H9 (cell line): ENCODE measurements at regions not wholly inside any gene's neighbourhood (a gene's known extent, or its start where the extent isn't known, plus 50 kb on each side); places are given as distances from the start of the nearest gene placed in this dataset.

Experiments used
- DNase-seq: peaks from one replicate; pipeline ENCODE4 v3.0.0-alpha.2; 2017
- H2AFZ ChIP-seq: one replicate; pipeline ENCODE4 v1.6.1; 2013; ENCODE audit warnings: mild to moderate bottlenecking, low read length, control low read depth, moderate library complexity
- H2AK5ac ChIP-seq: 2 replicates; pipeline ENCODE4 v1.6.1; 2013; ENCODE audit warnings: low read length, control low read depth, mixed read lengths; ENCODE audit not compliant: insufficient read length
- H2BK120ac ChIP-seq: one replicate; pipeline ENCODE4 v1.6.1; 2013; ENCODE audit warnings: low read depth, mild to moderate bottlenecking, low read length, control low read depth, inconsistent platforms; ENCODE audit not compliant: poor library complexity, severe bottlenecking
- H2BK12ac ChIP-seq: 2 replicates; pipeline ENCODE4 v1.6.1; 2013; ENCODE audit warnings: low read length, control low read depth, mixed read lengths, low read depth; ENCODE audit not compliant: insufficient read length
- H2BK15ac ChIP-seq: 2 replicates; pipeline ENCODE4 v1.6.1; 2013; ENCODE audit warnings: low read depth, low read length, control low read depth
- H2BK20ac ChIP-seq: one replicate; pipeline ENCODE4 v1.6.1; 2013; ENCODE audit warnings: low read depth, mild to moderate bottlenecking, low read length, control low read depth, inconsistent platforms; ENCODE audit not compliant: poor library complexity, severe bottlenecking
- H2BK5ac ChIP-seq: 2 replicates; pipeline ENCODE4 v1.6.1; 2013; ENCODE audit warnings: low read length, control low read depth, mixed read lengths; ENCODE audit not compliant: insufficient read length
- H3K14ac ChIP-seq: 2 replicates; pipeline ENCODE4 v1.6.1; 2013; ENCODE audit warnings: low read length, control low read depth; ENCODE audit not compliant: insufficient read depth
- H3K18ac ChIP-seq: 2 replicates; pipeline ENCODE4 v1.6.1; 2013; ENCODE audit warnings: low read depth, mild to moderate bottlenecking, mixed read lengths, low read length, control low read depth; ENCODE audit not compliant: insufficient read length
- H3K23ac ChIP-seq: 2 replicates; pipeline ENCODE4 v1.6.1; 2013; ENCODE audit warnings: low read length, control low read depth, mixed read lengths, low read depth; ENCODE audit not compliant: insufficient read length
- H3K23me2 ChIP-seq: 2 replicates; pipeline ENCODE4 v1.6.1; 2013; ENCODE audit warnings: low read depth, mild to moderate bottlenecking, mixed read lengths, low read length, control low read depth; ENCODE audit not compliant: insufficient read length, poor library complexity, severe bottlenecking
- H3K27ac ChIP-seq: 2 replicates; pipeline ENCODE4 v1.5.1; 2013; ENCODE audit warnings: low read length, control low read depth, mixed read lengths, low read depth; ENCODE audit not compliant: insufficient read length
- H3K27me3 ChIP-seq: 2 replicates; pipeline ENCODE4 v1.6.1; 2013; ENCODE audit warnings: low read length, control low read depth, inconsistent platforms; ENCODE audit not compliant: insufficient read depth
- H3K4ac ChIP-seq: 2 replicates; pipeline ENCODE4 v1.6.1; 2013; ENCODE audit warnings: low read depth, mild to moderate bottlenecking, control low read depth, inconsistent platforms, low read length, moderate library complexity
- H3K4me1 ChIP-seq: 2 replicates; pipeline ENCODE4 v1.6.1; 2013; ENCODE audit warnings: low read length, control low read depth, inconsistent platforms; ENCODE audit not compliant: insufficient read depth
- H3K4me2 ChIP-seq: 2 replicates; pipeline ENCODE4 v1.6.1; 2013; ENCODE audit warnings: low read length, control low read depth, mixed read lengths; ENCODE audit not compliant: insufficient read length, insufficient read depth
- H3K56ac ChIP-seq: 2 replicates; pipeline ENCODE4 v1.6.1; 2013; ENCODE audit warnings: low read depth, mild to moderate bottlenecking, mixed read lengths, low read length, control low read depth; ENCODE audit not compliant: insufficient read length
- H3K79me1 ChIP-seq: 2 replicates; pipeline ENCODE4 v1.6.1; 2013; ENCODE audit warnings: low read depth, mild to moderate bottlenecking, moderate library complexity, low read length, control low read depth, inconsistent platforms; ENCODE audit not compliant: insufficient read depth, poor library complexity, severe bottlenecking
- H3K79me2 ChIP-seq: 2 replicates; pipeline ENCODE4 v1.6.1; 2013; ENCODE audit warnings: low read length, control low read depth, inconsistent platforms; ENCODE audit not compliant: insufficient read depth
- H3K9ac ChIP-seq: 2 replicates; pipeline ENCODE4 v1.6.1; 2013; ENCODE audit warnings: low read length, control low read depth, mixed read lengths; ENCODE audit not compliant: insufficient read length; ENCODE audit errors: extremely low read depth
- H3K9me3 ChIP-seq: one replicate; pipeline ENCODE4 v1.6.1; 2013; ENCODE audit warnings: low read depth, low read length, inconsistent platforms; ENCODE audit not compliant: control insufficient read depth
- H3T11ph ChIP-seq: one replicate; pipeline ENCODE4 v1.6.1; 2013; ENCODE audit warnings: mild to moderate bottlenecking, low read length, control low read depth, inconsistent platforms
- H4K20me1 ChIP-seq: one replicate; pipeline ENCODE4 v1.6.1; 2013; ENCODE audit not compliant: control insufficient read depth, insufficient read length, insufficient read depth
- H4K5ac ChIP-seq: 2 replicates; pipeline ENCODE4 v1.6.1; 2013; ENCODE audit warnings: low read depth, mild to moderate bottlenecking, mixed read lengths, low read length, control low read depth; ENCODE audit not compliant: insufficient read length
- H4K8ac ChIP-seq: replicated peaks from 2 replicates; pipeline ENCODE4 v1.6.1; 2013; ENCODE audit warnings: low read length, control low read depth, mixed read lengths, low read depth; ENCODE audit not compliant: insufficient read length
- H4K91ac ChIP-seq: 2 replicates; pipeline ENCODE4 v1.6.1; 2013; ENCODE audit warnings: low read depth, mild to moderate bottlenecking, moderate library complexity, mixed read lengths, low read length, control low read depth; ENCODE audit not compliant: insufficient read length
- H3K27ac Mint-ChIP-seq, 3 experiments: 2 replicates in 2 of 3; 3 replicates in 1 of 3; pipeline ENCODE4 v1.8.0; 2020 to 2021; ENCODE audit warnings: mixed read lengths in 3 of 3, mild to moderate bottlenecking in 1 of 3, moderate library complexity in 1 of 3
- H3K27me3 Mint-ChIP-seq: 2 replicates; pipeline ENCODE4 v1.8.0; 2021; ENCODE audit warnings: low read depth, mild to moderate bottlenecking, moderate library complexity, mixed read lengths
- H3K36me3 Mint-ChIP-seq, 3 experiments: 2 replicates in 2 of 3; 3 replicates in 1 of 3; pipeline ENCODE4 v1.8.0; 2020 to 2021; ENCODE audit warnings: low read depth in 3 of 3, mixed read lengths in 3 of 3; ENCODE audit not compliant: insufficient read depth in 1 of 3
- H3K4me1 Mint-ChIP-seq, 2 experiments: 2 replicates each; pipeline ENCODE4 v1.8.0; 2020; ENCODE audit warnings: mixed read lengths in 2 of 2
- H3K4me3 Mint-ChIP-seq, 2 experiments: 2 replicates in 1 of 2; 3 replicates in 1 of 2; pipeline ENCODE4 v1.8.0; 2020 to 2021; ENCODE audit warnings: mild to moderate bottlenecking in 2 of 2, mixed read lengths in 2 of 2, moderate library complexity in 1 of 2
- H3K9me3 Mint-ChIP-seq, 2 experiments: 2 replicates in 1 of 2; 3 replicates in 1 of 2; pipeline ENCODE4 v1.8.0; 2020; ENCODE audit warnings: mild to moderate bottlenecking in 2 of 2, mixed read lengths in 2 of 2, moderate library complexity in 1 of 2
- TF ChIP-seq, protein P1 (sequence below): fragments of 200-600 bp; sonication (generic); conservative IDR thresholded peaks from 3 replicates; pipeline ENCODE4 v1.8.0; 2021; ENCODE audit warnings: antibody characterized with exemption, mild to moderate bottlenecking

DNA sequence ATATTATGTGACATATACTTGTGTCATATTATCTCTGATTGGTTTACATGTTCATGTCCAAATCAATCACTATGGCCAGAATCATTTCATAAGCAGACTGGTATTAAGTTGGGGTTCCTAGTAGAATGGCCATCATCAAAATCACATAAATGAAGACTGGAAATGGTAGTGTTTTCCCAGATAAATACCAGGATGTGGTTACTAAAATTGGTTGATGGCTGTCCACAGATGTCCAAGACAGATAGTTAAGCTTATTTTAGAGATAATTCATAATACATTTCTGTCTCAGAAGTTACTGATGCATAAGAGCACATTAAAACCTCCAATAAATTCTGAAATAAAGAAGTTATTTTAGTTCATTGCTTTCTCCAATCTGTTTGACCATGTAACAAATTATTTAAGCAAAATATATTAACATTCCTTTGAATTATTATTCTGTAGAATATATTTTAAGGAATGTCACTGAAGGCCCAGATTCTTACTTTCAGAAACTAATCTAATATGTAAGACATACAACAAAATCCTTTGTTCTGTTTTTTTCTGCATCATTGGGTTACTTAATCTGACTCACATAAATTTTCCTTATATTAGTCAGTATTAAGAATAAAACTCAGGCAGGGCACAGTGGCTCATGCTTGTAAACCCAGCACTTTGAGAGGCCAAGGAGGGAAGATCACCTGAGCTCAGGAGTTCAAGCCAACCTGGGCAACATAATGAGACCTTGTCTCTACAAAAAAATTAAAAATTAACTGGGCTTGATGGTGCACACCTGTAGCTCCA, 483.9 kb downstream of the PTPRC start:
- no peak for DNase-seq
- Histone ChIP-seq H3K27me3 (no peaks in the 10 kb centered on the region), H3K9ac (no peak overlapping the region), H4K8ac (no peak overlapping the region), H2BK120ac (no peak overlapping the region), H3K14ac (no peak overlapping the region), H3K56ac (no peak overlapping the region), H3K18ac (no peak overlapping the region), H3K4ac (no peak overlapping the region), H3K4me1 (no peaks in the 10 kb centered on the region), H2BK15ac (no peak overlapping the region), H2AK5ac (no peak overlapping the region), H2BK5ac (no peak overlapping the region), H3K4me2 (no peak overlapping the region), H3T11ph (no peak overlapping the region), H3K79me1 (no peaks in the 10 kb centered on the region), H3K23ac (no peak overlapping the region), H2BK20ac (no peak overlapping the region), H4K5ac (no peak overlapping the region), H3K27ac (no peak overlapping the region), H4K20me1 (no peaks in the 10 kb centered on the region), H2AFZ (no peak overlapping the region), H3K23me2 (no peaks in the 10 kb centered on the region), H2BK12ac (no peak overlapping the region), H3K9me3 (no peaks in the 10 kb centered on the region), H3K79me2 (no peaks in the 10 kb centered on the region), H4K91ac (no peak overlapping the region)
- H3K36me3 Mint-ChIP-seq = no peaks in the 10 kb centered on the region
- no peak overlapping the region for H3K4me3 Mint-ChIP-seq
- no peaks in the 10 kb centered on the region for H3K9me3 Mint-ChIP-seq
- H3K4me1 Mint-ChIP-seq = peaks cover 4 to 6% of the 10 kb centered on the region in 2 experiments; a peak in 3 of 4 replicates
- H3K27ac Mint-ChIP-seq = no peak overlapping the region; a peak in 1 of 7 replicates
- H3K27me3 Mint-ChIP-seq = no peaks in the 10 kb centered on the region
- TF ChIP-seq, protein P1, sequence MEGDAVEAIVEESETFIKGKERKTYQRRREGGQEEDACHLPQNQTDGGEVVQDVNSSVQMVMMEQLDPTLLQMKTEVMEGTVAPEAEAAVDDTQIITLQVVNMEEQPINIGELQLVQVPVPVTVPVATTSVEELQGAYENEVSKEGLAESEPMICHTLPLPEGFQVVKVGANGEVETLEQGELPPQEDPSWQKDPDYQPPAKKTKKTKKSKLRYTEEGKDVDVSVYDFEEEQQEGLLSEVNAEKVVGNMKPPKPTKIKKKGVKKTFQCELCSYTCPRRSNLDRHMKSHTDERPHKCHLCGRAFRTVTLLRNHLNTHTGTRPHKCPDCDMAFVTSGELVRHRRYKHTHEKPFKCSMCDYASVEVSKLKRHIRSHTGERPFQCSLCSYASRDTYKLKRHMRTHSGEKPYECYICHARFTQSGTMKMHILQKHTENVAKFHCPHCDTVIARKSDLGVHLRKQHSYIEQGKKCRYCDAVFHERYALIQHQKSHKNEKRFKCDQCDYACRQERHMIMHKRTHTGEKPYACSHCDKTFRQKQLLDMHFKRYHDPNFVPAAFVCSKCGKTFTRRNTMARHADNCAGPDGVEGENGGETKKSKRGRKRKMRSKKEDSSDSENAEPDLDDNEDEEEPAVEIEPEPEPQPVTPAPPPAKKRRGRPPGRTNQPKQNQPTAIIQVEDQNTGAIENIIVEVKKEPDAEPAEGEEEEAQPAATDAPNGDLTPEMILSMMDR = no peak
